LNCaP clone FGC (cell line): ENCODE measurements at regions not wholly inside any gene's neighbourhood (a gene's known extent, or its start where the extent isn't known, plus 50 kb on each side); places are given as distances from the start of the nearest gene placed in this dataset.
"Not testable (repeated sequence)": the region's sequence is repeated elsewhere in the genome, so short reads cannot be mapped to it uniquely, and the experiment has no call there.

Source experiments
- DNase-seq: peaks from one replicate; pipeline ENCODE4 v3.0.0-alpha.2; 2011; ENCODE audit warnings: low read depth
- H3K4me3 ChIP-seq: 2 replicates; pipeline ENCODE4 v1.5.1; 2011; ENCODE audit warnings: mild to moderate bottlenecking, low read depth, low read length, control low read depth
- CTCF ChIP-seq: IDR thresholded peaks from 2 replicates; pipeline ENCODE4 v1.5.1; 2012; ENCODE audit warnings: mild to moderate bottlenecking; ENCODE audit not compliant: control insufficient read depth, insufficient read depth; ENCODE audit errors: extremely low read depth

GRCh38 chr2:198518935-198519334 lies 714.5 kb downstream of the PLCL1 start:
- DNase-seq = no peak
- no peak for TF ChIP-seq CTCF
- no peak overlapping the region for H3K4me3 ChIP-seq

GRCh38 chr2:198517976-198518375 lies 713.6 kb downstream of the PLCL1 start:
- no peak for TF ChIP-seq CTCF
- H3K4me3 ChIP-seq = no peak overlapping the region
- no peak for DNase-seq

GRCh38 chr2:198508610-198509009 lies 704.2 kb downstream of the PLCL1 start:
- H3K4me3 ChIP-seq, DNase-seq: not testable (repeated sequence)

- no peak for TF ChIP-seq CTCF
- H3K4me3 ChIP-seq = no peak overlapping the region
- no peak for DNase-seq
Measured at GRCh38 chr2:198499539-198499938, 695.1 kb downstream of the PLCL1 start.

- TF ChIP-seq CTCF = no peak
- no peak overlapping the region for H3K4me3 ChIP-seq
- no peak for DNase-seq
Measured at GRCh38 chr2:198498516-198498915, 694.1 kb downstream of the PLCL1 start.

GRCh38 chr2:198498048-198498447 lies 693.7 kb downstream of the PLCL1 start:
- H3K4me3 ChIP-seq = no peak overlapping the region
- no peak for TF ChIP-seq CTCF
- no peak for DNase-seq

- DNase-seq = no peak
- no peak overlapping the region for H3K4me3 ChIP-seq
Measured at GRCh38 chr2:198494931-198495330, 690.5 kb downstream of the PLCL1 start.

More at GRCh38 chr2:198494931-198495330, 690.5 kb downstream of the PLCL1 start:
- no peak for TF ChIP-seq CTCF
